Neural cell (in vitro differentiated cells): ENCODE measurements at regions not wholly inside any gene's neighbourhood (a gene's known extent, or its start where the extent isn't known, plus 50 kb on each side); places are given as distances from the start of the nearest gene placed in this dataset.

Experiments
- H2AFZ ChIP-seq: fragments of 200-600, 300-800 bp; sonication (generic), shearing (Covaris generic); 2 replicates; pipeline ENCODE4 v1.6.0; 2014; ENCODE audit warnings: low read depth, mild to moderate bottlenecking, antibody characterized with exemption, low read length, moderate library complexity
- H3F3A ChIP-seq: fragments of 200-600 bp; shearing (Covaris generic); 2 replicates; pipeline ENCODE4 v1.6.1; 2016; ENCODE audit warnings: mild to moderate bottlenecking, moderate library complexity, mixed read lengths, antibody characterized with exemption, low read length; ENCODE audit not compliant: insufficient read depth, poor library complexity, severe bottlenecking
- H3K27ac ChIP-seq: fragments of 200-600, 300-800 bp; sonication (generic), shearing (Covaris generic); 2 replicates; pipeline ENCODE4 v1.5.1; 2014; ENCODE audit warnings: mild to moderate bottlenecking, low read length, moderate library complexity
- H3K27me3 ChIP-seq: fragments of 300-800, 200-600 bp; sonication (generic), shearing (Covaris generic); 2 replicates; pipeline ENCODE4 v1.6.0; 2014; ENCODE audit warnings: mild to moderate bottlenecking, low read depth, low read length, moderate library complexity; ENCODE audit not compliant: insufficient read depth
- H3K36me3 ChIP-seq: fragments of 300-800, 200-600 bp; sonication (generic), shearing (Covaris generic); 2 replicates; pipeline ENCODE4 v1.5.1; 2014; ENCODE audit warnings: mild to moderate bottlenecking, antibody characterized with exemption, low read length, moderate library complexity; ENCODE audit not compliant: insufficient read depth
- H3K4me2 ChIP-seq: fragments of 300-800, 200-600 bp; sonication (generic), shearing (Covaris generic); 2 replicates; pipeline ENCODE4 v1.6.0; 2014; ENCODE audit warnings: mild to moderate bottlenecking, low read length
- H3K4me3 ChIP-seq: fragments of 300-800, 200-600 bp; sonication (generic), shearing (Covaris generic); 2 replicates; pipeline ENCODE4 v1.5.1; 2014; ENCODE audit warnings: mild to moderate bottlenecking, low read length, moderate library complexity
- H3K79me2 ChIP-seq: fragments of 200-600 bp; shearing (Covaris generic); replicated peaks from 2 replicates; pipeline ENCODE4 v1.6.0; 2014; ENCODE audit warnings: mild to moderate bottlenecking, low read length, moderate library complexity; ENCODE audit not compliant: insufficient read depth
- H3K9ac ChIP-seq: fragments of 300-800, 200-600 bp; sonication (generic), shearing (Covaris generic); 2 replicates; pipeline ENCODE4 v1.6.1; 2016; ENCODE audit warnings: mild to moderate bottlenecking, low read length, mixed read lengths
- H3K9me2 ChIP-seq: fragments of 200-600 bp; shearing (Covaris generic); 2 replicates; pipeline ENCODE4 v1.6.1; 2016; ENCODE audit warnings: mild to moderate bottlenecking, low read length, mixed read lengths; ENCODE audit not compliant: insufficient read depth
- H3K9me3 ChIP-seq: fragments of 200-600, 300-800 bp; sonication (generic), shearing (Covaris generic); 2 replicates; pipeline ENCODE4 v1.6.1; 2016; ENCODE audit warnings: mild to moderate bottlenecking, mixed run types, low read length, moderate library complexity, mixed read lengths
- H4K20me1 ChIP-seq: fragments of 200-600 bp; shearing (Covaris generic); 2 replicates; pipeline ENCODE4 v1.6.1; 2016; ENCODE audit warnings: mild to moderate bottlenecking, mixed run types; ENCODE audit not compliant: insufficient read depth
- CTCF ChIP-seq: fragments of 450-650 bp; IDR thresholded peaks from 2 replicates; pipeline ENCODE4 v1.5.1; 2014; ENCODE audit warnings: antibody characterized with exemption, mild to moderate bottlenecking, moderate library complexity; ENCODE audit not compliant: poor library complexity, severe bottlenecking
- EP300 ChIP-seq: fragments of 450-650 bp; conservative IDR thresholded peaks from 2 replicates; pipeline ENCODE4 v1.6.1; 2014; ENCODE audit warnings: antibody characterized with exemption, mild to moderate bottlenecking, moderate library complexity; ENCODE audit not compliant: poor library complexity, severe bottlenecking
- EZH2 ChIP-seq: fragments of 200-600, 300-800 bp; shearing (Covaris generic), sonication (generic); IDR thresholded peaks from 2 replicates; pipeline ENCODE4 v1.6.1; 2014; ENCODE audit warnings: antibody characterized with exemption, low read length, borderline replicate concordance, mild to moderate bottlenecking; ENCODE audit not compliant: insufficient read depth, poor library complexity, severe bottlenecking
- MXI1 ChIP-seq: fragments of 450-650 bp; conservative IDR thresholded peaks from 2 replicates; pipeline ENCODE4 v1.6.1; 2014; ENCODE audit warnings: antibody characterized with exemption, mild to moderate bottlenecking; ENCODE audit not compliant: poor library complexity, severe bottlenecking
- POLR2AphosphoS5 ChIP-seq: IDR thresholded peaks from 2 replicates; pipeline ENCODE4 v1.6.1; 2012
- RAD21 ChIP-seq: fragments of 450-650 bp; conservative IDR thresholded peaks from 2 replicates; pipeline ENCODE4 v1.6.1; 2014; ENCODE audit warnings: antibody characterized with exemption, mild to moderate bottlenecking, moderate library complexity
- REST ChIP-seq: IDR thresholded peaks from 2 replicates; pipeline ENCODE4 v1.6.1; 2012; ENCODE audit warnings: borderline replicate concordance
- SMC3 ChIP-seq: fragments of 450-650 bp; conservative IDR thresholded peaks from 2 replicates; pipeline ENCODE4 v1.6.1; 2014; ENCODE audit warnings: antibody characterized with exemption, mild to moderate bottlenecking, moderate library complexity; ENCODE audit not compliant: poor library complexity
- TAF1 ChIP-seq: IDR thresholded peaks from 2 replicates; pipeline ENCODE4 v1.6.1; 2012; ENCODE audit warnings: low read depth

- Histone ChIP-seq H4K20me1 (no peaks in the 10 kb centered on the region), H3K9me3 (no peaks in the 10 kb centered on the region), H3K27me3 (no peaks in the 10 kb centered on the region), H3K9ac (no peak overlapping the region), H3F3A (peaks cover 3% of the 10 kb centered on the region), H3K9me2 (no peaks in the 10 kb centered on the region), H3K4me2 (no peak overlapping the region), H2AFZ (no peak overlapping the region), H3K36me3 (no peaks in the 10 kb centered on the region), H3K27ac (no peak overlapping the region), H3K4me3 (no peak overlapping the region), H3K79me2 (no peaks in the 10 kb centered on the region)
- TF ChIP-seq TAF1 (no peak), EP300 (no peak), SMC3 (no peak)
These were observed 312.1 kb upstream of the PROK2 start for GRCh38 chr3:72097053-72097452.

- H2AFZ ChIP-seq: no peak overlapping the region
These were observed 310.6 kb upstream of the PROK2 start for GRCh38 chr3:72095521-72095920.

More at GRCh38 chr3:72095521-72095920, 310.6 kb upstream of the PROK2 start:
- H3K27ac ChIP-seq: no peak overlapping the region
- H3K79me2 ChIP-seq: no peaks in the 10 kb centered on the region
- no peak overlapping the region for H3K9ac ChIP-seq
- H3K27me3 ChIP-seq: no peaks in the 10 kb centered on the region
- no peaks in the 10 kb centered on the region for H4K20me1 ChIP-seq
- no peaks in the 10 kb centered on the region for H3K9me2 ChIP-seq
- no peak overlapping the region for H3K4me2 ChIP-seq
- H3K4me3 ChIP-seq: no peak overlapping the region
- H3K9me3 ChIP-seq: no peaks in the 10 kb centered on the region
- no peaks in the 10 kb centered on the region for H3F3A ChIP-seq
- no peak for TF ChIP-seq MXI1
- TF ChIP-seq RAD21: no peak
- TF ChIP-seq CTCF: no peak
- no peak for TF ChIP-seq REST
- TF ChIP-seq EP300: no peak
- no peak for TF ChIP-seq POLR2AphosphoS5
- no peak for TF ChIP-seq EZH2
- no peak for TF ChIP-seq SMC3
- no peak for TF ChIP-seq TAF1
- H3K36me3 ChIP-seq: no peaks in the 10 kb centered on the region
